ENCODE measurements at regions not wholly inside any gene's neighbourhood (a gene's known extent, or its start where the extent isn't known, plus 50 kb on each side); places are given as distances from the start of the nearest gene placed in this dataset.
"Not testable (repeated sequence)": the region's sequence is repeated elsewhere in the genome, so short reads cannot be mapped to it uniquely, and the experiment has no call there.

GRCh38 chr2:89537862-89538261 lies 846.4 kb downstream of the RPIA start:
- H3K27ac ChIP-seq; CTCF ChIA-PET; FAIRE-seq; H3K4me2 ChIP-seq; H3K4me1 ChIP-seq; H3K9me3 ChIP-seq; DNase-seq (ENCODE audit: low read depth in 1 of 2, low spot score in 1 of 2); ATAC-seq; H3K4me3 ChIP-seq; POLR2A ChIA-PET: not testable (repeated sequence)
- no CpG with 5 or more reads among the region's 14 CpGs for WGBS (ENCODE audit: missing lambda C conversion rate)

GRCh38 chr2:89544110-89544509 lies 852.6 kb downstream of the RPIA start:
- FAIRE-seq; H3K27ac ChIP-seq; H3K9me3 ChIP-seq; H3K4me3 ChIP-seq; CTCF ChIA-PET; ATAC-seq; DNase-seq (ENCODE audit: low read depth in 1 of 2, low spot score in 1 of 2); POLR2A ChIA-PET; H3K4me2 ChIP-seq; H3K4me1 ChIP-seq: not testable (repeated sequence)
- WGBS (ENCODE audit: missing lambda C conversion rate) = 64% methylated on average over 6 of the region's 8 CpGs

- CTCF ChIA-PET, FAIRE-seq, H3K4me1 ChIP-seq: not testable (repeated sequence)
Observed at GRCh38 chr2:89579154-89579553, 887.7 kb downstream of the RPIA start.

GRCh38 chr2:89582816-89583215 lies 891.3 kb downstream of the RPIA start:
- FAIRE-seq; H3K4me1 ChIP-seq; H3K4me2 ChIP-seq; CTCF ChIA-PET; POLR2A ChIA-PET; ATAC-seq; H3K27ac ChIP-seq; H3K9me3 ChIP-seq; DNase-seq (ENCODE audit: low read depth in 1 of 2, low spot score in 1 of 2); H3K4me3 ChIP-seq: not testable (repeated sequence)
- no CpG with 5 or more reads among the region's 17 CpGs for WGBS (ENCODE audit: missing lambda C conversion rate)

More at GRCh38 chr2:89579154-89579553, 887.7 kb downstream of the RPIA start:
- DNase-seq (ENCODE audit: low read depth in 1 of 2, low spot score in 1 of 2); H3K9me3 ChIP-seq; ATAC-seq; H3K4me3 ChIP-seq; POLR2A ChIA-PET; H3K27ac ChIP-seq; H3K4me2 ChIP-seq: not testable (repeated sequence)
- WGBS (ENCODE audit: missing lambda C conversion rate) = 83% methylated on average over 6 of the region's 8 CpGs

DNA sequence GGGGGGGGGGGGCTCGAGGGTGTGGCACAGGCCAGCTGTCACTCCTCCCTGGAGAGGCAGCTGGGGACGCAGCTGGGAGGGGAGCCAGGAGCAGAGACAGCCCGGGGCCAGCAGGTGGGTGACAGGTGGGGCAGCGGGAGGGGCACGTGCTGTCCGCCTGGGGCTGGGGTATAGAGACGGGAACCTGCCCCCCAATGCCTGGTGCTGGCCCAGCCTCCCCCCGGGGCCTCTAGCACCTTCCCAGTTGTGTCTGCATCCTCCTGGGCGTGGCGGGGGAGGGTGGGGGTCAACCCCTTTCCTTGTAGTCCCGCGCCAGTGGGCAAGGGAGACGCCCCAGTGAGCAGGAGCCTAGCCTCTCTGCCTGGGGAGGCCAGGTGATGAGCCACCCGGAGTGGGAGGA lies 892.6 kb downstream of the RPIA start:
- H3K4me2 ChIP-seq; FAIRE-seq; H3K27ac ChIP-seq; ATAC-seq; H3K4me1 ChIP-seq; CTCF ChIA-PET; H3K9me3 ChIP-seq; H3K4me3 ChIP-seq; DNase-seq (ENCODE audit: low read depth in 1 of 2, low spot score in 1 of 2); POLR2A ChIA-PET: not testable (repeated sequence)
- 80% methylated on average over 2 of the region's 14 CpGs for WGBS (ENCODE audit: missing lambda C conversion rate)

GRCh38 chr2:89584868-89585557 lies 893.5 kb downstream of the RPIA start:
- CTCF ChIA-PET; H3K9me3 ChIP-seq; FAIRE-seq; DNase-seq (ENCODE audit: low read depth in 1 of 2, low spot score in 1 of 2); POLR2A ChIA-PET; H3K4me1 ChIP-seq: not testable (repeated sequence)
- 13% methylated on average over 7 of the region's 21 CpGs for WGBS (ENCODE audit: missing lambda C conversion rate)
- ATAC-seq = peak in 1 of 2 experiments; percentile 21; a peak in 2 of 6 replicates
- H3K4me3 ChIP-seq = peak overlapping the region; percentile 41
- TF ChIP-seq, protein P1, sequence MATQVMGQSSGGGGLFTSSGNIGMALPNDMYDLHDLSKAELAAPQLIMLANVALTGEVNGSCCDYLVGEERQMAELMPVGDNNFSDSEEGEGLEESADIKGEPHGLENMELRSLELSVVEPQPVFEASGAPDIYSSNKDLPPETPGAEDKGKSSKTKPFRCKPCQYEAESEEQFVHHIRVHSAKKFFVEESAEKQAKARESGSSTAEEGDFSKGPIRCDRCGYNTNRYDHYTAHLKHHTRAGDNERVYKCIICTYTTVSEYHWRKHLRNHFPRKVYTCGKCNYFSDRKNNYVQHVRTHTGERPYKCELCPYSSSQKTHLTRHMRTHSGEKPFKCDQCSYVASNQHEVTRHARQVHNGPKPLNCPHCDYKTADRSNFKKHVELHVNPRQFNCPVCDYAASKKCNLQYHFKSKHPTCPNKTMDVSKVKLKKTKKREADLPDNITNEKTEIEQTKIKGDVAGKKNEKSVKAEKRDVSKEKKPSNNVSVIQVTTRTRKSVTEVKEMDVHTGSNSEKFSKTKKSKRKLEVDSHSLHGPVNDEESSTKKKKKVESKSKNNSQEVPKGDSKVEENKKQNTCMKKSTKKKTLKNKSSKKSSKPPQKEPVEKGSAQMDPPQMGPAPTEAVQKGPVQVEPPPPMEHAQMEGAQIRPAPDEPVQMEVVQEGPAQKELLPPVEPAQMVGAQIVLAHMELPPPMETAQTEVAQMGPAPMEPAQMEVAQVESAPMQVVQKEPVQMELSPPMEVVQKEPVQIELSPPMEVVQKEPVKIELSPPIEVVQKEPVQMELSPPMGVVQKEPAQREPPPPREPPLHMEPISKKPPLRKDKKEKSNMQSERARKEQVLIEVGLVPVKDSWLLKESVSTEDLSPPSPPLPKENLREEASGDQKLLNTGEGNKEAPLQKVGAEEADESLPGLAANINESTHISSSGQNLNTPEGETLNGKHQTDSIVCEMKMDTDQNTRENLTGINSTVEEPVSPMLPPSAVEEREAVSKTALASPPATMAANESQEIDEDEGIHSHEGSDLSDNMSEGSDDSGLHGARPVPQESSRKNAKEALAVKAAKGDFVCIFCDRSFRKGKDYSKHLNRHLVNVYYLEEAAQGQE (IDR thresholded peaks at IDR 0.05) = 0 out of 2 replicates have a peak, but pooled peaks have one; percentile 13
- H3K27ac ChIP-seq = peak overlapping the region; percentile 65 to 74
- peak overlapping the region; percentile 59 for H3K4me2 ChIP-seq

GRCh38 chr2:89585558-89585920 lies 894.1 kb downstream of the RPIA start:
- CTCF ChIA-PET, H3K9me3 ChIP-seq, FAIRE-seq, H3K4me1 ChIP-seq, POLR2A ChIA-PET: not testable (repeated sequence)
- 24% methylated on average over 21 of the region's 34 CpGs for WGBS (ENCODE audit: missing lambda C conversion rate)
- Histone ChIP-seq H3K4me3 (peak overlapping the region; percentile 41), H3K27ac (peak overlapping the region; percentile 65 to 74; a peak in 4 of 6 replicates), H3K4me2 (peak overlapping the region; percentile 59; the same call in 2 of the 3 replicates)
- ATAC-seq (peak; percentile 100), DNase-seq (ENCODE audit: low read depth in 1 of 2, low spot score in 1 of 2) (peak in 1 of 2 experiments; percentile 49)
- TF ChIP-seq POLR2A (IDR thresholded peaks at IDR 0.05; ENCODE audit: low read length) (peak; percentile 42; the same call in 1 of the 2 replicates), CHD2 (IDR thresholded peaks at IDR 0.05; ENCODE audit: low read length, partially characterized antibody) (peak; percentile 35)
- TF ChIP-seq, protein P1 (IDR thresholded peaks at IDR 0.05) = peak; percentile 50; the same call in 1 of the 2 replicates

GRCh38 chr2:89599843-89600242 lies 908.4 kb downstream of the RPIA start:
- FAIRE-seq; H3K9me3 ChIP-seq; H3K4me1 ChIP-seq; CTCF ChIA-PET; POLR2A ChIA-PET; DNase-seq (ENCODE audit: low read depth in 1 of 2, low spot score in 1 of 2); H3K4me2 ChIP-seq; H3K4me3 ChIP-seq; ATAC-seq; H3K27ac ChIP-seq: not testable (repeated sequence)
- 16% methylated on average over 4 of the region's 4 CpGs for WGBS (ENCODE audit: missing lambda C conversion rate)

DNA sequence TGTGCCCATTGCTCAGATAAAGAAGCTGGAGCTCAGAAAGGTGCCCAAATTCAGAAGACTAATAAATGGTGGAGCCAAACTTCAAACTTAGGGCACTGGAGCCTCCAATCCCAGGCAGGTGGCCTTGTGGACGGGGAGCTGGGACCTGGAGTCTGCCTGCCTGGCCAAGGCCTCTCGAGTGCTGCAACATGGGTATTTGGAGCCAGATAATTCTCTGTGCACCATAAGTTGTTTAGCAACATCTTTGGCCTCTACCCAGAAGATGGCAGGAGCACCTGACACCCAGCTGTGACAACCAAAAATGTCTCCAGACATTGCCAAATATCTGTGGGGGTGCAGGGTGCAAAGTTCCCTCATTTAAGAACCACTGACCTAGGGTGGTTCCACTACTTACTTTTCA lies 915.0 kb downstream of the RPIA start:
- H3K4me3 ChIP-seq; H3K9me3 ChIP-seq; CTCF ChIA-PET; DNase-seq (ENCODE audit: low read depth in 1 of 2, low spot score in 1 of 2); H3K27ac ChIP-seq; FAIRE-seq; H3K4me1 ChIP-seq; POLR2A ChIA-PET; ATAC-seq; H3K4me2 ChIP-seq: not testable (repeated sequence)
- WGBS (ENCODE audit: missing lambda C conversion rate) = 0% methylated on average over 2 of the region's 2 CpGs

Measured in A549 (cell line).